ENCODE measurements at regions not wholly inside any gene's neighbourhood (a gene's known extent, or its start where the extent isn't known, plus 50 kb on each side); places are given as distances from the start of the nearest gene placed in this dataset.

DNA sequence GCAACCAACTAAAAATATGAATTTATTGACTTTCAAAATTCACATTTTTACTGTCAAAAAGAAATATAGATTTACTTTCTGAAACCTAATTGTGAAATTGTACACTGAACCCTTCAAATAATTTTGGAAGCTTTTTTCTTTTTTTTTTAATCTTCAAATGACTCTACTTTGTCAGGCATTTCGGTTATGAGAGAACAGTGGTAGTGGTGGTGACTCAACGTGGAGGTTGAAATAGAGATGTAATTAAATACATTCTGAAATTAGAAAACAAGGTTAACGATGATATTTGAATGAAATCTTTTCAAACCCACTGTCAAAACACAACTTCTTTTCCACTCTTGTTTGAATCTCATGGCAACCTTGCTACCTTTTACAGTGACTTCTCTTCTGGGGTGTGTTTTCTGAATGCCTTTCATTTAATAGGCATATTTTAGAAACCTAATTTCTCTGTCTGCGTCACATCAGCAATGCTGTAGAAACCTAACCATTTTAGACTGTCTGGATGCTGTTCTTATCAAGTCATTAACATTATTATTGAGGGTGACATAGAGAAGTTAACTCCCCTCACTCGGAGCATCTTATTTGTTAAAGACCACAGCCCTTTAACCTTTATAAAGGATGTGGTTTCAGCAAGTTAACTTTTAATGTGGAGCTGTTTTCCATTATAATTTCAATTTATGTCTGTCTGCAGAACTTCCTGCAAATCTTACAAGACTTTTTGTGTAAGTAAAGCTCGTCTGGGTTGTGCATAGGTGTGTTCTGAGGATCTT lies 136.8 kb downstream of the PCDH7 start:
- Histone ChIP-seq H3K36me3 (replicated peaks; ENCODE audit: insufficient read depth, low read depth) (no peaks in the 10 kb centered on the region), H2AFZ (no peak overlapping the region), H3K9me3 (ENCODE audit: low read depth) (no peaks in the 10 kb centered on the region), H3K27me3 (no peaks in the 10 kb centered on the region), H3K4me1 (ENCODE audit: insufficient read depth) (no peaks in the 10 kb centered on the region), H3K79me2 (peaks cover 7% of the 10 kb centered on the region), H4K20me1 (ENCODE audit: insufficient read depth, poor library complexity, severe bottlenecking) (no peaks in the 10 kb centered on the region), H3K27ac (no peak overlapping the region), H3K4me3 (no peak overlapping the region), H3K4me2 (peak overlapping the region; percentile 5), H3K9me2 (replicated peaks; ENCODE audit: insufficient read depth) (no peaks in the 10 kb centered on the region)
- TF ChIP-seq, protein P1, sequence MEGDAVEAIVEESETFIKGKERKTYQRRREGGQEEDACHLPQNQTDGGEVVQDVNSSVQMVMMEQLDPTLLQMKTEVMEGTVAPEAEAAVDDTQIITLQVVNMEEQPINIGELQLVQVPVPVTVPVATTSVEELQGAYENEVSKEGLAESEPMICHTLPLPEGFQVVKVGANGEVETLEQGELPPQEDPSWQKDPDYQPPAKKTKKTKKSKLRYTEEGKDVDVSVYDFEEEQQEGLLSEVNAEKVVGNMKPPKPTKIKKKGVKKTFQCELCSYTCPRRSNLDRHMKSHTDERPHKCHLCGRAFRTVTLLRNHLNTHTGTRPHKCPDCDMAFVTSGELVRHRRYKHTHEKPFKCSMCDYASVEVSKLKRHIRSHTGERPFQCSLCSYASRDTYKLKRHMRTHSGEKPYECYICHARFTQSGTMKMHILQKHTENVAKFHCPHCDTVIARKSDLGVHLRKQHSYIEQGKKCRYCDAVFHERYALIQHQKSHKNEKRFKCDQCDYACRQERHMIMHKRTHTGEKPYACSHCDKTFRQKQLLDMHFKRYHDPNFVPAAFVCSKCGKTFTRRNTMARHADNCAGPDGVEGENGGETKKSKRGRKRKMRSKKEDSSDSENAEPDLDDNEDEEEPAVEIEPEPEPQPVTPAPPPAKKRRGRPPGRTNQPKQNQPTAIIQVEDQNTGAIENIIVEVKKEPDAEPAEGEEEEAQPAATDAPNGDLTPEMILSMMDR (IDR thresholded peaks at IDR 0.05; ENCODE audit: poor library complexity) = no peak
- TF ChIP-seq EZH2 (IDR thresholded peaks at IDR 0.05; ENCODE audit: borderline replicate concordance) = no peak
- no peak for TF ChIP-seq EZH2phosphoT487 (IDR thresholded peaks at IDR 0.05; ENCODE audit: low read depth, severe bottlenecking, unreplicated experiment)
- no peak for DNase-seq (ENCODE audit: low spot score)
- 78% methylated on average over 6 of the region's 6 CpGs for WGBS (ENCODE audit: low lambda C conversion rate, missing lambda C conversion rate)

DNA sequence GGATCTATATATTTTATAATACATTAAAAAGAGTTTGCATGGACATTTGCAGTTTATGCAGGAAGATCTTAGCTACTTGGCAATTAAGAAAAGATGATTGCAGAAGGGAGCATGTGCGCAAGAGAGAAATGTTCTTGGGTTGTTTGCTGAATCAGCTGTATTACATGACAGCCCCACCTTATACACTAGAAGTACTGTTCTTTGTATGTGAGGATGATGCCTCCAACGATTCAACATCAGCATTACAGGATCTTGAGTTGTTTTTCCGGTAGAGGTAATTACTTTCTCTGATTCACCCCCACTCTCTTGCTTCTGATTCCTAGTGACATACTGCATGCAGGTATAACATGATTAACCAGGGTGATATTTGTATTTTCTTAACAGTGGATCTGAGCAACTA lies 140.8 kb downstream of the PCDH7 start:
- Histone ChIP-seq H3K36me3 (replicated peaks; ENCODE audit: insufficient read depth, low read depth) (no peaks in the 10 kb centered on the region), H3K79me2 (peaks cover 7% of the 10 kb centered on the region), H3K9me3 (ENCODE audit: low read depth) (no peaks in the 10 kb centered on the region), H3K4me3 (no peak overlapping the region), H3K27me3 (no peaks in the 10 kb centered on the region), H3K27ac (no peak overlapping the region), H2AFZ (no peak overlapping the region), H3K4me2 (no peak overlapping the region), H4K20me1 (ENCODE audit: insufficient read depth, poor library complexity, severe bottlenecking) (no peaks in the 10 kb centered on the region), H3K9me2 (replicated peaks; ENCODE audit: insufficient read depth) (no peaks in the 10 kb centered on the region), H3K4me1 (ENCODE audit: insufficient read depth) (peaks cover 3% of the 10 kb centered on the region)
- DNase-seq (ENCODE audit: low spot score) = peak; percentile 8
- 75% methylated on average over 3 of the region's 3 CpGs for WGBS (ENCODE audit: low lambda C conversion rate, missing lambda C conversion rate)
- no peak for TF ChIP-seq EZH2 (IDR thresholded peaks at IDR 0.05; ENCODE audit: borderline replicate concordance)
- no peak for TF ChIP-seq EZH2phosphoT487 (IDR thresholded peaks at IDR 0.05; ENCODE audit: low read depth, severe bottlenecking, unreplicated experiment)
- TF ChIP-seq, protein P1 (IDR thresholded peaks at IDR 0.05; ENCODE audit: poor library complexity) = no peak

DNA sequence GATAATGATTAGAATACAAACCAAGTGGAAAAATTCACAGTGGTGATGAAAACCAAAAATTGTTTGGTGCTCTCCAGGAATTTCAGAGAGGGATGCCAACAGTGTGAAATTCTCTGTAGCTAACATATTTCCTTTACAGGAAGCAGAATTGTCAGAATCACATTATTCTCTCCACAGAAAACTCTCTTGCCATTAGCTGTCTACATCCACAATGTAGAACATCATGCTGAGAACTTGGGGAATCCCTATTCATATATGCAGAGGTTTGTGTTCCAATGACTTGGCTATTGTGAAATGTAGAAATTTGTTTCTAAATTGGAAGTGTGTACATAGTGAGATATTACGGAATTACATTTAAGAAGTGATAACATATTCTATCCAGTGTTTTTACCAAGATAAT lies 142.0 kb downstream of the PCDH7 start:
- H3K27me3 ChIP-seq = no peaks in the 10 kb centered on the region
- TF ChIP-seq EZH2 (IDR thresholded peaks at IDR 0.05; ENCODE audit: borderline replicate concordance) = no peak
- no peaks in the 10 kb centered on the region for H4K20me1 ChIP-seq (ENCODE audit: insufficient read depth, poor library complexity, severe bottlenecking)
- no peaks in the 10 kb centered on the region for H3K9me2 ChIP-seq (replicated peaks; ENCODE audit: insufficient read depth)
- H3K27ac ChIP-seq = no peak overlapping the region
- H3K4me1 ChIP-seq (ENCODE audit: insufficient read depth) = peaks cover 7% of the 10 kb centered on the region
- no peak overlapping the region for H3K4me3 ChIP-seq
- H3K79me2 ChIP-seq = peaks cover 4% of the 10 kb centered on the region
- 100% methylated on average over 1 of the region's 1 CpG for WGBS (ENCODE audit: low lambda C conversion rate, missing lambda C conversion rate)
- no peaks in the 10 kb centered on the region for H3K9me3 ChIP-seq (ENCODE audit: low read depth)
- H3K36me3 ChIP-seq (replicated peaks; ENCODE audit: insufficient read depth, low read depth) = no peaks in the 10 kb centered on the region
- no peak for DNase-seq (ENCODE audit: low spot score)
- H2AFZ ChIP-seq = no peak overlapping the region
- H3K4me2 ChIP-seq = no peak overlapping the region

DNA sequence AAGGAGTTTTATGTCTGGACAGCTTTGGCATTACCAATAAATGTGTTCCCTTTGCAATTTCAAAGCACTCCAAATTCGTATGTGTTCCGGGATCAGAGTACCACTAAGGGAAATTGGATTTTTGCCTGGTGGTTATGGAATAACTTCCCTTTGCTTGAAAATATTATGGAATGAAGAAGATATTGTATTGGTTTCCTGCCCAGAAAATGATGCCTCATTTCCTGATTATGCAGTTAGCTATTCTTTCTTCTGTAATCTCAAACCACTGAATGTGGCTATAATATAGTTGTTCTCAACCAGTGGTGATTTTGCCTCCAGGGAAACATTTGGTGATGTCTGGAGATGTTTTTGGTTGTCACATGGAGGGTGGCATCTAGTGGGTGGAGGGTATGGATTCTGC lies 142.9 kb downstream of the PCDH7 start:
- H3K9me3 ChIP-seq (ENCODE audit: low read depth) = no peaks in the 10 kb centered on the region
- H3K4me3 ChIP-seq = no peak overlapping the region
- H3K36me3 ChIP-seq (replicated peaks; ENCODE audit: insufficient read depth, low read depth) = no peaks in the 10 kb centered on the region
- WGBS (ENCODE audit: low lambda C conversion rate, missing lambda C conversion rate) = 77% methylated on average over 2 of the region's 2 CpGs
- TF ChIP-seq, protein P1 (IDR thresholded peaks at IDR 0.05; ENCODE audit: poor library complexity) = no peak
- TF ChIP-seq EZH2phosphoT487 (IDR thresholded peaks at IDR 0.05; ENCODE audit: low read depth, severe bottlenecking, unreplicated experiment) = no peak
- no peak for TF ChIP-seq EZH2 (IDR thresholded peaks at IDR 0.05; ENCODE audit: borderline replicate concordance)
- H3K4me1 ChIP-seq (ENCODE audit: insufficient read depth) = peaks cover 14% of the 10 kb centered on the region
- no peak overlapping the region for H2AFZ ChIP-seq
- H4K20me1 ChIP-seq (ENCODE audit: insufficient read depth, poor library complexity, severe bottlenecking) = no peaks in the 10 kb centered on the region
- H3K79me2 ChIP-seq = peaks cover 4% of the 10 kb centered on the region
- H3K4me2 ChIP-seq = no peak overlapping the region
- DNase-seq (ENCODE audit: low spot score) = no peak
- H3K27ac ChIP-seq = no peak overlapping the region
- no peaks in the 10 kb centered on the region for H3K9me2 ChIP-seq (replicated peaks; ENCODE audit: insufficient read depth)
- H3K27me3 ChIP-seq = no peaks in the 10 kb centered on the region
